Inflammatory macrophage (primary cell): ENCODE measurements at regions not wholly inside any gene's neighbourhood (a gene's known extent, or its start where the extent isn't known, plus 50 kb on each side); places are given as distances from the start of the nearest gene placed in this dataset.
"Not testable (repeated sequence)": the region's sequence is repeated elsewhere in the genome, so short reads cannot be mapped to it uniquely, and the experiment has no call there.

Experiments
- DNase-seq, 2 donors: peaks; one replicate each; pipeline ENCODE4 v3.0.0-alpha.2; 2020 to 2022

- DNase-seq, result no peak
Observed at GRCh38 chr4:176583278-176583677, 209.4 kb downstream of the VEGFC start.

- DNase-seq, result no peak
Observed at GRCh38 chr4:176584031-176584606, 208.6 kb downstream of the VEGFC start.

GRCh38 chr4:176587920-176588319 is 204.8 kb downstream of the VEGFC start:
- DNase-seq, result no peak

GRCh38 chr4:176588436-176588835 is 204.3 kb downstream of the VEGFC start:
- no peak for DNase-seq

GRCh38 chr4:176592976-176593670 is 199.6 kb downstream of the VEGFC start:
- DNase-seq, result no peak

GRCh38 chr4:176593943-176594342 is 198.8 kb downstream of the VEGFC start:
- DNase-seq, result no peak

- no peak for DNase-seq
Observed at GRCh38 chr4:176595257-176595656, 197.5 kb downstream of the VEGFC start.

- DNase-seq, result no peak
Observed at GRCh38 chr4:176601124-176601523, 191.6 kb downstream of the VEGFC start.

GRCh38 chr4:176607807-176608206 is 184.9 kb downstream of the VEGFC start:
- no peak for DNase-seq

GRCh38 chr4:176608346-176608745 is 184.4 kb downstream of the VEGFC start:
- DNase-seq, result no peak

- DNase-seq, result no peak
Observed at GRCh38 chr4:176610594-176610993, 182.1 kb downstream of the VEGFC start.

GRCh38 chr4:176611381-176611780 is 181.3 kb downstream of the VEGFC start:
- DNase-seq, result no peak

GRCh38 chr4:176611951-176612350 is 180.8 kb downstream of the VEGFC start:
- peak; percentile 35 to 50 for DNase-seq

- DNase-seq, result no peak
Observed at GRCh38 chr4:176614793-176615192, 177.9 kb downstream of the VEGFC start.

GRCh38 chr4:176616151-176616550 is 176.6 kb downstream of the VEGFC start:
- DNase-seq, result no peak

- no peak for DNase-seq
Observed at GRCh38 chr4:176618138-176618537, 174.6 kb downstream of the VEGFC start.

- no peak for DNase-seq
Observed at GRCh38 chr4:176619430-176619829, 173.3 kb downstream of the VEGFC start.

GRCh38 chr4:176622251-176622948 is 170.3 kb downstream of the VEGFC start:
- no peak for DNase-seq

- DNase-seq, result not testable (repeated sequence)
Observed at GRCh38 chr4:176624983-176625610, 167.6 kb downstream of the VEGFC start.

- no peak for DNase-seq
Observed at GRCh38 chr4:176627916-176628315, 164.8 kb downstream of the VEGFC start.

GRCh38 chr4:176631611-176632010 is 161.1 kb downstream of the VEGFC start:
- DNase-seq, result no peak
